ENCODE measurements at regions not wholly inside any gene's neighbourhood (a gene's known extent, or its start where the extent isn't known, plus 50 kb on each side); places are given as distances from the start of the nearest gene placed in this dataset.

GRCh38 chr16:86773354-86773715 is 195.0 kb downstream of the FOXL1 start:
- TF ChIP-seq CTCF (IDR thresholded peaks at IDR 0.05) (no peak), ZFX (IDR thresholded peaks at IDR 0.05; ENCODE audit: borderline replicate concordance) (no peak)

Data from 22Rv1 (cell line).